GM23338 (cell line): ENCODE measurements at regions not wholly inside any gene's neighbourhood (a gene's known extent, or its start where the extent isn't known, plus 50 kb on each side); places are given as distances from the start of the nearest gene placed in this dataset.

ENCODE experiments used
- ATAC-seq: fragments of 200-7000 bp; cut with Tn5 transposase; 3 replicates; pipeline ENCODE4 v1.9.1; 2020
- DNase-seq: peaks from one replicate; pipeline ENCODE4 v3.0.0-alpha.2; 2015; ENCODE audit warnings: low spot score
- H2AFZ ChIP-seq: fragments of 200-600 bp; sonication (generic); 2 replicates; pipeline ENCODE4 v1.8.0; 2016; ENCODE audit warnings: antibody characterized with exemption, mild to moderate bottlenecking, moderate library complexity
- H3F3A ChIP-seq: fragments of 200-600 bp; sonication (generic); replicated peaks from 2 replicates; pipeline ENCODE4 v1.8.0; 2017; ENCODE audit warnings: antibody characterized with exemption, mixed run types, low read depth
- H3K27ac ChIP-seq: fragments of 200-600 bp; sonication (generic); 2 replicates; pipeline ENCODE4 v1.6.1; 2016; ENCODE audit warnings: low read depth
- H3K27me3 ChIP-seq: fragments of 200-600 bp; sonication (generic); 2 replicates; pipeline ENCODE4 v1.8.0; 2016; ENCODE audit warnings: mild to moderate bottlenecking, mixed run types, moderate library complexity; ENCODE audit not compliant: insufficient read depth
- H3K36me3 ChIP-seq: fragments of 200-600 bp; sonication (generic); 2 replicates; pipeline ENCODE4 v1.8.0; 2016; ENCODE audit warnings: mild to moderate bottlenecking; ENCODE audit not compliant: insufficient read depth
- H3K4me1 ChIP-seq: fragments of 200-600 bp; sonication (generic); 2 replicates; pipeline ENCODE4 v1.8.0; 2016; ENCODE audit warnings: mild to moderate bottlenecking, moderate library complexity; ENCODE audit not compliant: insufficient read depth
- H3K4me2 ChIP-seq: fragments of 200-600 bp; sonication (generic); 2 replicates; pipeline ENCODE4 v1.7.1; 2017; ENCODE audit warnings: mixed run types
- H3K4me3 ChIP-seq: fragments of 200-600 bp; sonication (generic); 2 replicates; pipeline ENCODE4 v1.6.1; 2016; ENCODE audit warnings: mixed run types
- H3K79me2 ChIP-seq: fragments of 200-600 bp; sonication (generic); replicated peaks from 2 replicates; pipeline ENCODE4 v1.8.0; 2017; ENCODE audit warnings: mild to moderate bottlenecking; ENCODE audit not compliant: insufficient read depth
- H3K9me2 ChIP-seq: fragments of 200-600 bp; sonication (generic); 2 replicates; pipeline ENCODE4 v1.8.0; 2017; ENCODE audit not compliant: insufficient read depth
- H4K20me1 ChIP-seq: fragments of 200-600 bp; sonication (generic); replicated peaks from 2 replicates; pipeline ENCODE4 v1.8.0; 2017; ENCODE audit warnings: mild to moderate bottlenecking; ENCODE audit not compliant: insufficient read depth
- H3K27ac Mint-ChIP-seq: 2 replicates; pipeline ENCODE4 v1.8.0; 2020; ENCODE audit warnings: inconsistent platforms, mild to moderate bottlenecking, moderate library complexity, mixed read lengths
- H3K27me3 Mint-ChIP-seq: 3 replicates; pipeline ENCODE4 v1.8.0; 2022; ENCODE audit warnings: low read depth, mild to moderate bottlenecking, moderate library complexity, mixed read lengths, inconsistent platforms; ENCODE audit not compliant: insufficient read depth, poor library complexity
- H3K36me3 Mint-ChIP-seq: 3 replicates; pipeline ENCODE4 v1.8.0; 2021; ENCODE audit warnings: low read depth, mild to moderate bottlenecking, inconsistent platforms, moderate library complexity, mixed read lengths
- H3K4me1 Mint-ChIP-seq: 3 replicates; pipeline ENCODE4 v1.8.0; 2020; ENCODE audit warnings: mild to moderate bottlenecking, inconsistent platforms, mixed read lengths
- H3K4me3 Mint-ChIP-seq: 3 replicates; pipeline ENCODE4 v1.8.0; 2021; ENCODE audit warnings: moderate library complexity, mild to moderate bottlenecking, inconsistent platforms, mixed read lengths
- H3K9me3 Mint-ChIP-seq: 3 replicates; pipeline ENCODE4 v1.8.0; 2020; ENCODE audit warnings: moderate library complexity, mild to moderate bottlenecking, inconsistent platforms, mixed read lengths
- CREB1 ChIP-seq: fragments of 250-450 bp; sonication (Bioruptor Pico); IDR thresholded peaks from 2 replicates; pipeline ENCODE4 v1.5.0; 2020; ENCODE audit warnings: low read depth, mild to moderate bottlenecking, moderate library complexity
- CTCF ChIP-seq, 2 experiments: fragments of 200-600 bp in 1 of 2; sonication (generic) in 1 of 2; conservative IDR thresholded peaks; 2 replicates each; pipeline versions ENCODE4 v1.5.1 to v1.6.1; 2016 to 2017; ENCODE audit warnings: antibody characterized with exemption in 2 of 2, low read depth in 2 of 2, mild to moderate bottlenecking in 2 of 2, moderate library complexity in 1 of 2
- ETS1 ChIP-seq: IDR thresholded peaks from 2 replicates; pipeline ENCODE4 v1.6.1; 2016; ENCODE audit warnings: antibody characterized with exemption
- EZH2 ChIP-seq: fragments of 200-600 bp; sonication (generic); IDR thresholded peaks from one replicate; pipeline ENCODE4 v1.8.0; 2017; ENCODE audit warnings: antibody characterized with exemption, mild to moderate bottlenecking, low read depth; ENCODE audit not compliant: unreplicated experiment
- EZH2phosphoT487 ChIP-seq: fragments of 200-600 bp; sonication (generic); IDR thresholded peaks from one replicate; pipeline ENCODE4 v1.8.1; 2018; ENCODE audit warnings: antibody characterized with exemption; ENCODE audit not compliant: unreplicated experiment
- JUNB ChIP-seq: IDR thresholded peaks from one replicate; pipeline ENCODE4 v1.6.1; 2016; ENCODE audit warnings: antibody characterized with exemption; ENCODE audit not compliant: unreplicated experiment
- NANOG ChIP-seq: IDR thresholded peaks from 2 replicates; pipeline ENCODE4 v1.6.1; 2016; ENCODE audit warnings: antibody characterized with exemption, borderline replicate concordance
- POLR2AphosphoS5 ChIP-seq: IDR thresholded peaks from 2 replicates; pipeline ENCODE4 v1.6.1; 2016; ENCODE audit warnings: antibody characterized with exemption, low read depth
- REST ChIP-seq: IDR thresholded peaks from one replicate; pipeline ENCODE4 v1.6.1; 2018; ENCODE audit warnings: antibody characterized with exemption; ENCODE audit not compliant: unreplicated experiment
- STAT1 ChIP-seq: IDR thresholded peaks from one replicate; pipeline ENCODE4 v1.6.1; 2016; ENCODE audit warnings: antibody characterized with exemption; ENCODE audit not compliant: unreplicated experiment
- ZNF114 ChIP-seq: fragments of 250-450 bp; sonication (Bioruptor Pico); IDR thresholded peaks from 2 replicates; pipeline ENCODE4 v1.5.0; 2020; ENCODE audit warnings: mild to moderate bottlenecking, moderate library complexity
- ZNF331 ChIP-seq: fragments of 250-450 bp; sonication (Bioruptor Pico); IDR thresholded peaks from 2 replicates; pipeline ENCODE4 v1.5.0; 2020; ENCODE audit warnings: low read depth, mild to moderate bottlenecking, moderate library complexity
- ZNF462 ChIP-seq: fragments of 250-450 bp; sonication (Bioruptor Pico); IDR thresholded peaks from 2 replicates; pipeline ENCODE4 v1.5.0; 2020; ENCODE audit warnings: mild to moderate bottlenecking, moderate library complexity

GRCh38 chr14:32023540-32023939 lies 53.6 kb upstream of the ARHGAP5 start:
- TF ChIP-seq JUNB (no peak), CREB1 (CRISPR knock-in tag) (no peak), CTCF (conservative IDR thresholded peaks at IDR 0.05; ENCODE audit: low read depth in 2 of 2) (no peak), STAT1 (no peak), POLR2AphosphoS5 (no peak), NANOG (no peak), EZH2 (no peak), REST (no peak), ZNF331 (CRISPR knock-in tag) (no peak), EZH2phosphoT487 (no peak), ZNF114 (CRISPR knock-in tag) (no peak), ETS1 (no peak), ZNF462 (no peak)
- Mint-ChIP-seq H3K27me3 (peaks cover 3% of the 10 kb centered on the region), H3K4me1 (0 out of 3 replicates have a peak, but pooled peaks cover 3% of the 10 kb centered on the region), H3K4me3 (no peak overlapping the region), H3K9me3 (peaks cover 12% of the 10 kb centered on the region), H3K27ac (no peak overlapping the region), H3K36me3 (peaks cover 13% of the 10 kb centered on the region; the same call in 2 of the 3 replicates)
- H3F3A ChIP-seq: no peaks in the 10 kb centered on the region
- no peak overlapping the region for H3K4me3 ChIP-seq
- H3K79me2 ChIP-seq: no peaks in the 10 kb centered on the region
- no peaks in the 10 kb centered on the region for H4K20me1 ChIP-seq
- no peak for ATAC-seq
- no peak overlapping the region for H3K4me2 ChIP-seq
- H2AFZ ChIP-seq: no peak overlapping the region
- H3K9me2 ChIP-seq: peaks cover 7% of the 10 kb centered on the region; the same call in 1 of the 2 replicates
- H3K4me1 ChIP-seq: 0 out of 2 replicates have a peak, but pooled peaks cover under 1% of the 10 kb centered on the region
- no peak overlapping the region for H3K27ac ChIP-seq
- DNase-seq: no peak
- no peaks in the 10 kb centered on the region; the same call in 1 of the 2 replicates for H3K36me3 ChIP-seq
- no peaks in the 10 kb centered on the region for H3K27me3 ChIP-seq
